Stimulated activated CD8-positive, alpha-beta memory T cell treated with anti-CD3 and anti-CD28 coated beads, Interleukin-4, amount 100 ng/mL, for 24 hours (primary cell): ENCODE measurements at regions not wholly inside any gene's neighbourhood (a gene's known extent, or its start where the extent isn't known, plus 50 kb on each side); places are given as distances from the start of the nearest gene placed in this dataset.
"Not testable (repeated sequence)": the region's sequence is repeated elsewhere in the genome, so short reads cannot be mapped to it uniquely, and the experiment has no call there.

Experiments used
- DNase-seq: peaks from one replicate; pipeline ENCODE4 v3.0.0-alpha.2; 2020; ENCODE audit warnings: low read depth

DNA sequence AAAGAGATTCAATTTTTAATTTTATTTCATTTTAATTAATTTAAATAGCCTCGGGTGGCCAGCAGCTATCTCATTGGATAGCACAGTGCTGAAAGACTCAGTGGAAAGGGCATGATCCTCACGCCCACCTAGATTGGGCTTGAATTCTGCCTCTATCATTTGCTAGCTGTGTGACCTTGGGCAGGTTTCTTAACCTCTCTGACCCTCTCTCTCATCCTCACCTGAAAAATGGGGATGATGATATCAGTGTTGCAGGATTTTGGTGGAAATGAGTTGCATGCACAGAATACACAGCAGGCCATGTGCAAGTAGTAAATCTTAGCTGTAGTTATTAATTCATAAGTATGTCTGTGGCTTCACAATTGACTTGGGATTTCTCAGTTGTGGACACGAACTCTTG is 272.4 kb upstream of the XYLT1 start:
- no peak for DNase-seq

DNA sequence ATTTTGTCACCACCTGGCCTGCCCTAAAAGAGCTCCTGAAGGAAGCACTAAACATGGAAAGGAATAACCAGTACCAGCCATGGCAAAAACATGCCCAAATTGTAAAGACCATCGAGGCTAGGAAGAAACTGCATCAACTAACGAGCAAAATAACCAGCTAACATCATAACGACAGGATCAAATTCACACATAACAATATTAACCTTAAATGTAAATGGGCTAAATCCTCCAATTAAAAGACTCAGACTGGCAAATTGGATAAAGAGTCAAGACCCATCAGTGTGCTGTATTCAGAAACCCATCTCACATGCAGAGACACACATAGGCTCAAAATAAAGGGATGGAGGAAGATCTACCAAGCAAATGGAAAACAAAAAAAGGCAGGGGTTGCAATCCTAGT is 264.3 kb upstream of the XYLT1 start:
- not testable (repeated sequence) for DNase-seq

GRCh38 chr16:17729820-17730219 is 259.1 kb upstream of the XYLT1 start:
- DNase-seq, result no peak

DNA sequence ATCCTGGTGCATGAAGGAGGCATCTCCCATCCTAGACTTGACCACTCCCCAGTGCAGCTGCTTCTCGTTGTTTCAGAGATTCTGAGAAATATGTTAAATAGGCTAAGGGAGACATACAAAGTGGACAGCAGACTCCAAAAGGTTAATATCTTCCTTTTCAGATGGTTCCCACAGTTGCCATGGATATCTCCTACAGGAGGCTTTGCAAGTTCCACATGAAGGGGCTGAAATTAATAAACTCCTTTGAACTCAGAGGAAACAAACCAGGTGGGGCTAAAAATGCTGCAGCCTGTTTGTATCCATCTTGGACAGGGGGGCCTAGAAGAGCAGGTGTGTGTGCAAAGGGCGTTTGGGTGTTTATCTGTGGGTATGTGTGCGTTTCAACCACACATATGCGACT is 257.4 kb upstream of the XYLT1 start:
- DNase-seq, result no peak

GRCh38 chr16:17724242-17724898 is 253.6 kb upstream of the XYLT1 start:
- no peak for DNase-seq

GRCh38 chr16:17723531-17724134 is 252.9 kb upstream of the XYLT1 start:
- DNase-seq, result no peak

GRCh38 chr16:17718495-17718894 is 247.7 kb upstream of the XYLT1 start:
- DNase-seq, result no peak

DNA sequence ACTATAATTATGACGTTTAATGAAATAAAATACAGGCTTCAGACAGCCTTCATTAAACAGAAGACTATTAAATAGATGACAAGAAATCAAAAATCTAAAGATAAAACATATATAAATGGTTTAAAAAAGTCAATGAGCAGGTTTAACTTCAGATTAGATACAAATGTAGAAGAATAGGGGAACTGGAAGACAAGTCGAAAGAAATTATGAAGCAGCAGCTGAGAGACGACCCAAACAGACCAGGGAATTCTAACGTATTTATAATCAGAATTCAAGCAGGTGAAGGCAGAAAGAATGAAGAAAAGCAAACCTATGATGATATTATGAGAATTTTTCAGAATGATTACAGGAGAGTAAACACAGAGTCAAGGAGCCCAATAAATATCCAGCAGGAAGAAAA is 235.1 kb upstream of the XYLT1 start:
- DNase-seq, result no peak

DNA sequence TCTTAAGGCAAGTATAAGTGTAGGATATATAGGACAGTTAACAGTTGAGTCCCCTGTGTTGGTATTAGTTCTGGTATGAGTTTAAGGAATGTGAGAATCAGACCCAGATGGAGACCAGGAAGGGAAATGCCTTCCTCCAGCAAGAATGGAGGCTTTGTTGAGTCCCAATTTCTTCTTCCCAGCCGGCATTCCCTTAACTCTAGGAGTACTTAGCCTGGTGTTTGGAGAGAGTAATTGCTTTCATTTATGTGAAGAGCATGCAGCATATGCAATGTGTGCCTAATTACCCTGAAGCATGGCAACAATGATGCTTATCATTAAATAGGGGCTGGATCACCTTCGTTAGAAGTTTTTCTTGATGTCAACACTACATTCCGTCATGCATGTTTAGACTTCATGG is 225.9 kb upstream of the XYLT1 start:
- DNase-seq, result no peak

DNA sequence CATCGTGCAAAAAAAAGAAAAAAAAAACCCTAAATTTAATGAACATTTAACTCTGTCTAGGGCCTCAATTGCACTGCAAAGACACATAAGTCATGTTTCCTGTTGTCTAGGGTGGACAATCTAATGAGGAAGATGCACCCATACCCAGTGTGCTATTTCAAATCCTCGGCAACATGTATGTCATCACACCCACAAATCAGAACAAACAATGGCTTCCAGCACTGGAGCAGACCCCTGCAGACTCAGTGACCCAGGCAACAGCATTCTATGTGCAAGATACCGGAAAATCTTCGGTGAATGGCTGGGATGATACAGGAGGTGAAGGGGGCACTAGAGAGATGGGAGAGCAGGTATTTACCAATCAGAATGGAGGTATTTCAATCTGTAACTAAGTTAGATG is 221.7 kb upstream of the XYLT1 start:
- no peak for DNase-seq

- DNase-seq, result no peak
These were observed 221.1 kb upstream of the XYLT1 start for GRCh38 chr16:17691899-17692176.

- DNase-seq, result no peak
These were observed 220.5 kb upstream of the XYLT1 start for GRCh38 chr16:17691106-17691898.

GRCh38 chr16:17685447-17685846 is 214.7 kb upstream of the XYLT1 start:
- DNase-seq, result no peak

- DNase-seq, result no peak
These were observed 212.5 kb upstream of the XYLT1 start for GRCh38 chr16:17683281-17683680.

GRCh38 chr16:17676171-17676570 is 205.4 kb upstream of the XYLT1 start:
- no peak for DNase-seq

DNA sequence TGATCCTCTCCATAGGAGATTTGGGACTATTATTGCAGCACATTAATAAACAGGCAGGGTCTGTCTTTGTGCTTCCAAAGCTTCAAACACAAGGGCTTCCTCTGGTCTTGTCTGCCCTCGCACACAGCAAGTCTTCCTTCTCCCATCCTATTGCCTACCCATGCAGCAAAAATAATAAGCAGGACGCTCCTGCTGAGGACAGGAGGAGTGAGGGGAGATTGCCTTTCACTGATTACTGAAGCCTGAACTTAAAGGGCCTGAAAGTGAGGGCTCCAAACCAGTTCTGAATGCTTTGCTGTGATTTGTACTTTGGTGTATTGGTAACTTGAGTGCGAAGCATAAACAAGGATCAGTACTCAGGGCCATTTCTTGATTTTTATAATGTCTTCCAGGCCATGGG is 197.6 kb upstream of the XYLT1 start:
- no peak for DNase-seq

DNA sequence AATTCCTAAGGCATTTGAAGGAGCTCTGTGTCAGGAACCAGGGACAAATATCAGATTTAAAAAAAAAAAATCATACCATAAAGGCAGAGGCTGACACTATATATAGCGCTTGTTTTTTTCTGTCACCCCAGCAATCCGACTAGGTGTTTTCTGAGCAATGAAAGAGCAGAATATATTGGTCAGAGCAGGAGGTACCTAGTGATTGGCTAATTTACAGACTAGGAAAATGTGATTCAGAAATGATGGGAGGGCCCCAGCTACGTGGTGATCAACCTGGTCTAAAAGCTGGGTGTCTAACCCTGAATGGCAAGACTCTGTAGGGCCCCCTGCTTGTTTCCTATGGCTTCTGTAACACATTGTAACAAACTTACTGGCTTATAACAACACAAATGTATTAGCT is 195.5 kb upstream of the XYLT1 start:
- DNase-seq, result no peak

DNA sequence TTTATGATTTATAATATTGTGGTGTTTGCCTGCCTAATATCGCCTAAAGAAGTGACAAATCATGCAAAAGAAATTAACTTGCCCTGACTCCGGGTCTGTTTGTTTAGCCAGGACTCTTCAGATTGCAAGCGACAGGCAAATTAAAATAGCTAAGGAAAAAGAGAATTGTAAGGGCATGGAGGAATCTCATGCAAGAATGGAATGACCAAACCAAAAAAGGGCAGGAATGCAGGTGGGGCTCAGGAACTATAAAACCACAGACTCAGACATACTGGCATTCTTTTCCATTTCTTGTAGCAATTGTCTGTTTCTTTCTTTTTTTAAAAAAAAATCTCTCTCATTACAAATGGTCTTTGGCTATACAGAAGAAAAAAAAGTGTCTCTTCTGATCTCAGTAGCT is 188.1 kb upstream of the XYLT1 start:
- no peak for DNase-seq

DNA sequence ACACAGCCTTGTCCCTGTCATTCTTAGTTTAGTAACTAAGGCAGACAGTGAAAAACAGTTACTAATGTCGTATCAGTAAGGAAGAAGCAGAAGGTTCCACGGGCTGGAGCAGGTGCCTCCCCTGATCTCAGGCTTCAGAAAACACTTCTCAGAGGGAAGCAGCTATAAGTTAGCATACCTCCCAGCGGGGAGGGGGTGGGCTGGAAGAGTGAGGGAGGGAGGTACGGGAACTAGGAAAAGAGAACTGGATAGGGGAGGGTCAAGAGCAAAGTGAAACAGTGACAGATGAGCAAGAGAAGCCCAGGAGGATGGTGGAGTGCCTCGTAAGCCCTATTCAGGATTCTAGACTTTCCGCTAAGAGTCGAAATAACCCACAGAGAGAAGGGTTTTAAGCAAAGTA is 186.3 kb upstream of the XYLT1 start:
- no peak for DNase-seq

DNA sequence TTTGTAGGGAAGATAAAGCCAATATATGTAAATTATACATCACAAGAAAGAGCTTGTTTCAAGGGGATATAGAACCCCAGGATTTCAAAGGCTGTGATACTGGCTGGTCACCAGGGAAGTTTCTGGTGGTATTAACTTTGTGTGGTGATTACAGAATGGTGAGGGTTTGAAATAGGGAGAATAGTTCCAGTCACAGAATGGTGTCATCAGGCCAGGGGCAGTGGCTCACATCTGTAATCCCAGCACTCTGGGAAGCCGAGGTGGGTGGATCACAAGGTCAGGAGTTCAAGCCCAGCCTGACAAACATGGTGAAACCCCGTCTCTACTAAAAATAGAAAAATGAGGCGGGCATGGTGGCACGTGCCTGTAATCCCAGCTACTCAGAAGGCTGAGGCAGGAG is 183.8 kb upstream of the XYLT1 start:
- DNase-seq, result no peak

DNA sequence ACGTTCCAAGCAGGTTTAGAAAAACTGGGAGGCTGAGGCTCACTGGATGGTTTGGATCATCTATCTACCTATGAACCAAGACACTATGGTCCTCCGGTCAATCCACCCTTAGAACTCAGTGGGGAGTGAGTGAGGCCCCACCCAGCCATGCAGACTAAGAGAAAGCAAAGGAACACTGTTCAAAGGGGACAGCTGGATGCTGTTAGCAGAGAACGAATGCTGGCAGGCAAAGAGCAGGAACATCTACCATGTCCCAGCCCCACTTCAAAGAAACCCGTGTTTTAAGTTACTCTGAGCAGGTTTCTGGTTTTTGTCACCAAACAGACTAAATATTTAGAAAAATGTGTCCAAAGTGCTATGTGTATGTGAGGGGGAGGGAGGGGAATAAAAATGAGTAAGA is 183.4 kb upstream of the XYLT1 start:
- DNase-seq, result no peak

DNA sequence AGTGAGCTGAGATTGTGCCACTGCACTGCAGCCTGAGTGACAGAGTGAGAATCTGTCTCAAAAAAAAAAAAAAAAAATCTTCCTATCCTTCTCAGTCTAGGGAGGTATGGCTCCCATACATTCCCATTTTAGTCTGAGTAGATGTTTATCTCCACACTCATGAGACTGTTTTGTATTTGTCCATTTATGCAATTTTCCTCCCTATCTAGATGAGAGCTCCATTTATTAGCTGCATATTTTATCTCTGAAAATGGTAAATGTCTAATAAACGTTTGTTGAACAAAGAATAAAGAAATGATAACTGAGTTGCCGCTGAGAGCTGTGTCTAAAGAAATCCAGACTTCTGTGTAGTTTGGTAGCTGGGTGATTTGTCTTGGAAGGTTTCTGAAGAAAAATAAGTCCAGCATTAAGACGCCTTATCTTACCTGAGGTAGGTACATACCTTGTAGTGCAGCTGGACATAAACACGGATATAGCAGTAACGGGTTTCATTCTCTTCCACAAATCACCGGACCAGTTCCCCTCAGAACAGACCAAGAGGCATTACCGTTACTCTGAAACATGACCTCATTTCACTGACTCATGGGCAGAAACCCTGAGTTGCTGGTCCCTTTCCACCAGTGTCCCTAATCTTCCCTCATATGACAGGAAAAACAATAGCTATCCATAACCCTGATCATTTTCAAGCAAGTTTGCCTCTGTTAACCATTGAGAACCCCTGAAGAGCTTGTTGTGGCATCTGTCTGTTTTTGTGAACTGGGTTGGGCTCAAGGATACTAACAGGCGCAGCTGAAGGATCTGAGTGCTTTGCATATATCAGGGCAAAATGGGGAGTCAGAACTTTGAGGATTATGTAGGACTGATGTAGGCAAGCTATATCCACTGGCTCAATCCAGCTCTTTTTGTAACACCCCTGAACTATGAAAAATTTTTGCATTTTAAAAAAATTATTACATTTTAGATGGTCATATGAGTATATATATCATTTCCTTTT is 177.4 kb upstream of the XYLT1 start:
- DNase-seq, result no peak

DNA sequence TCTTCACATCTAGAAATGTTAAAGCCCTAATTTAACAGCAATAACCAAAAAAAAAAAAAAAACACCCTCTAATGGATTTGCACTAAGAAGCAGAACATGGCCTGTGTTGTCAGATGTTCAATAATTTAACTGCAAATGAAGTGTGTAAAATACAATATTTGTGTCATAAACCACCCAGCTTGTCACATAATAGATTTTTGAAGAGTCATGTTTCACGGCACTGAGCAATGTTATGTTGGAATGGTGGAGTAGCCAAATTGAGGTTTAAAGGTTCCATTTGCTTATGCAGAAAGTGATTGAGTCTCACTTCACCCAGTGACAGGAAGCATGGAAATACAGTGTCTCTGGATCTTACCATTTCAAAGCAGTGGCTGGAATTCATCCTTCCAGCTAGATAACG is 173.2 kb upstream of the XYLT1 start:
- no peak for DNase-seq
